Activated CD4-positive, alpha-beta T cell treated with anti-CD3 and anti-CD28 coated beads for 48 hours (primary cell): ENCODE measurements at regions not wholly inside any gene's neighbourhood (a gene's known extent, or its start where the extent isn't known, plus 50 kb on each side); places are given as distances from the start of the nearest gene placed in this dataset.
"Not testable (repeated sequence)": the region's sequence is repeated elsewhere in the genome, so short reads cannot be mapped to it uniquely, and the experiment has no call there.

Source experiments
- DNase-seq: peaks from one replicate; pipeline ENCODE4 v3.0.0-alpha.2; 2020

DNA sequence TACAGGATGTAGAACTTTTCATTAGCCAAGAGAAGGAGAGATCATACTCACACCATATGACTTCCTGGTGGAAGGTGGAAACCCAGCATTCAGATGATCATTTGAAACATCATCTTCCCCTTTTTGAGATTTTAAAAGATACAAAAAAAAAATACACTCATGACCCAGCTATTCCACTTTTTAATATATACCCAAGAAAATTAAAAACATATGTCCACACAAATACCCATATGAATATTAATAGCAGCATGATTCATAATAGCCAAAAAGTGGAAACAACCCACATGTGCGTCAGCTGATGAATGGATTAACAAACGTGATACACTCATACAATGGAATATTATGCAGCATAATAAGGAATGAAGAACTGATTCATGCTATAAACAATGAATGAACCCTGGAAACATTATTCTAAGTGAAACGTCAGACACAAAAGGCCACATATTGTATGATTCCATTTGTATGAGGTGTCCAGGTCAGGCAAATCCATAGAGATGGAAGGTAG, 130.0 kb upstream of the SGK1 start:
- DNase-seq: no peak

GRCh38 chr6:134447423-134447822, 129.5 kb upstream of the SGK1 start:
- no peak for DNase-seq

DNA sequence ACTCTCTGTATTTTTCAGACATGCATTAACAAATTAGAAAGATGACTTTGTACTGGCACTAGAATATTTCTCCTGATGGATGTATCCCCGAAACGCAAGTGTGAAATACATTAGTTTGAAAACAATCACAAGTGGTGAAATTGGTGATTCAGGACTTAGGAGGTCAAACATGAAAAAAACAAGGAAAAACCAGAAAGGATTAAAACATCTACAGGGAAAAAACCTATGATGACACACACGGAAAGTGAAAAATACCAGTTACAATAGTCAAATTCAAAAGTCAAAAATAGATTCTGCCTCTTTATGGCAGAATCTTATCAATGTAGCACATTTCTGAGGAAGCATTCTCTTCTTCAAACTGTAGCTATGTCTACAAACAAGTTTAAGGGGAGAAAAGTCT, 129.0 kb upstream of the SGK1 start:
- DNase-seq: no peak

DNA sequence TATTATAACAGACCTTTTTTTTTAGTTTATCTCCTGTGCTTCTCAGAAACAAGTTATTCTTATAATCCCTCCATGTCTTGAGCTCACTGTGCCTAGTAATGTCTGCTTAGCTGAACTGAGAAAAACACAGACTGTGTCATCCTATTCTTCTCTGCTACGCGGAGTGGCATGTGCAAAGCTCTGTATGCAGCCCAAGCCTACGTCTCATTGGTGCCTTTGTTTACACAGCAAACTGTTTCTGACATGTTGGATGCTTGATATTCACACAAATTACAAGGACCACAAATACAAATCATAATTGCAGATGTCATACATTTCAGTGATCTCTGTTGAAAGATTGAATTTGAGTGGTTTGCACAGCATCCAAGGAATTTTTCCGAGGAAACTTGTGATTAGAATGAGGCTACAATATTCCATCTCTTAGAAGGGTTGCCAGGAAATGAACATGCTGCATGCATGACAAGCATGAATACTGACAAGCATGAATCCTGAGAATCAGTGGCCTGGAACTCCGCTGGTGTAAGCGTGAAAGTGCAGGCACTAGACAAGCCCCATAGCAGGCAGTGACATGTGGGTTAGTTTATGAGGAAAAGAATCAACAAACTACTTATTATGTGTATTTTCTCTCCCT, 128.4 kb upstream of the SGK1 start:
- DNase-seq: no peak

DNA sequence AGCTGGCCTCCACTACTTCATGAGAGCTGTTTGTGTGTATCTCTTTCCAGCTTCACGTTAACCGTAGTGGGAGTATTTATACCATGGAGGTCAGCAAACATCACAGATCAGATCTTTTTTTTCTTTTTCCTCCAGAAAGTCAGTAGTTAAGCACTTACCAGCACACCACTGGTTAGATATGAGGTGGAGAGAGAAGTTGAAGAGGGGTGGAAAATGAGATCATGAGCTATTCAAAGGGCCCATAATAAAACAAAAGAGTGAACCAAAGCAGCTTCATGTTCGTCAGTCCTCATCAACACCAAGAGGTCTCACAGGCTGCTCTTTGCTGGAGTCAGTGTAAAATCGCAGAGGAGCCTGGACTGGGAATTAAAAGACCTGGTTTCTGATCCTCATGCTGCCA, 125.1 kb upstream of the SGK1 start:
- DNase-seq: no peak

DNA sequence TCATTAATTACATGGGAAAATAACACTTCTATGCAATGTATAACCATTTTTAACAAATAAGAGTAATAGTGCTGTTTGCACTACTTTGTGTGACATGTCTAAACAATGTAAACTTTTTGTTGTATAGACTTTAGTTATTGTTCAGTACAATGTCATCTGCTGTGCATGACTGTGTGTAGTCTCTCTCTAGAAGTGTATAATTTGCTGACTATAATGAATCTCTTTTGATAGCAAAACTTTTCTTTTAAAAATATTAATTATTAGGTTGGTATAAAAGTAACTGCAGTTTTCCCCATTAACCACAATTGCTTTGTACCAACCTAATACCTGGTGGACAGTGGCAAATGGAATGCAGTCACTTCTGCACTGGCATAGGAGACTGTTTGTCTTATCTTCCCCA, 124.2 kb upstream of the SGK1 start:
- no peak for DNase-seq

DNA sequence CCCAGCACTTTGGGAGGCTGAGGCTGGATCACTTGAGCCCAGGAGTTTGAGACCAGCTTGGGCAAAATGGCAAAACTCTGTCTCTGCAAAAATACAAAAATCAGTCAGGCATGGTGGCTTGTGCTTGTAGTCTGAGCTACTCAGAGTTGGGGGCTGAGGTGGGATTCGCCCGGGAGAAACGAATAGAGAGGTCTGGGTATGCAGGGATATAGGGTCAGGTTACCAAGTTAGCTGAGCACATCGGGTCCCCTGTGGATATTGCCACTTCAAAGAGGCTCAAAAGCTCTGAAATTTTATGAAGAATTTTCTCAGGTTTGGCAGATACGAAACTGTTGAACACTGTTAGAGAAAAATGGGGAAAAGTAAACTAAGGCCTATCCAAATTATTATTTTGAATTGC, 120.9 kb upstream of the SGK1 start:
- no peak for DNase-seq

DNA sequence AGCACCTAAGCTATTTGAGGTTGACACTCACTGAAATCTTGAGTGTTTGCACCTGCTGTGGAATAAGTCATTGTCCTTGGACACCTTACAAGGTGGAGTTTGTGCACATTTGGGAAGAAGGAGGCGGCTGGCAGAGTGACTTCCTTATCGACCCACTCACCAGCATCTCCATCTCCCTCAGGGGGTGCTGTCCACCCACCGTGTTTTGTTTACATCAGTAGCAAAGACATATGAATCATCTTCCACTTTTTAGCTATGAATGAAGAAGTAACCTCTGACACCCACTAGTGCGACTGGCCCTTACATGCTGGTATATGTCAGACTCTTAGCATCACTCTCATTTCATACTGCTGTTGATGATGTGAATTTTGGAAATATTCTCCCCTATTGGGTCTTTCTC, 119.5 kb upstream of the SGK1 start:
- peak; percentile 46 for DNase-seq

DNA sequence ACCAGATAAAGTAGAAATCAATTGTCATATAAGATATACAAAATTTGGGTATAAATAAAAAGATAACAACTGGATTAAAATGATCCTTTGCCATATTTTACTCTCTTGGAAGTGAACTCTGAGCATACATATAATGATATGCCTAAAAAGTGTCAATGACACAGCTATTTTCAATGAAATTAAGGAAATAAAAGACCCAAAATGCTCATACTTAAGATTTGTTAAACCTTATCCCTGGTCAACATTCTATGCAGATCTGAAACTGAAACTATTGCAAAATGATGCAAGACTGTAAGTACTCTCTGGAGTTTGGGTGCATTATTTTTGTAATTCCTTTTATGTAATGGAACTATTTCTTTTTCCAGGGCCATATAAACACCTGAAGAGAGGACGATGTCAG, 119.0 kb upstream of the SGK1 start:
- no peak for DNase-seq

DNA sequence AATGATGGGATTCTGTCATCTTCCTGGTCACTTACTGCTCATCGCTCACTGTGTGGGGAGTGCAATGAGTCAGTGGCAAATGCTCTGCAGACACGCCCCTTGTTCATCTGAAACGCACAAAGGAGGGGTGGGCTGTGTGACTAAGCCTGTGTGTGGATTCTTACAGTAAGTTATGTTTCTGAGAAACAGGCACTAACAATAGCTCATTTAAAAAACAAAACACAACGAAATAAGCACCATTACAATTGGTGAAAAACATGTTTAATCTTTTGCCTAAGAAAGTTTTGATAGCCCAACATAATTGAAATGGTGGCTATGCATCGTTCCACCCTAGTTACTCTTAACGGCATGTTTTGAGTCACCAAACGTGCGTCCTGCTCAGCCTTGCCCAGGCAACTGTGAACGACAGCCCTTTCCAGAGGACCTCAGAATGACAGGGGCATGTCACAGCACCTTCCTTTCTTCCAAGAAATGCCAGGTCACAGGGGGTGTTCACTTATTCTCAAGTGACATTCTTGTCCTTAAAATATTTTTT, 118.4 kb upstream of the SGK1 start:
- peak; percentile 80 for DNase-seq

DNA sequence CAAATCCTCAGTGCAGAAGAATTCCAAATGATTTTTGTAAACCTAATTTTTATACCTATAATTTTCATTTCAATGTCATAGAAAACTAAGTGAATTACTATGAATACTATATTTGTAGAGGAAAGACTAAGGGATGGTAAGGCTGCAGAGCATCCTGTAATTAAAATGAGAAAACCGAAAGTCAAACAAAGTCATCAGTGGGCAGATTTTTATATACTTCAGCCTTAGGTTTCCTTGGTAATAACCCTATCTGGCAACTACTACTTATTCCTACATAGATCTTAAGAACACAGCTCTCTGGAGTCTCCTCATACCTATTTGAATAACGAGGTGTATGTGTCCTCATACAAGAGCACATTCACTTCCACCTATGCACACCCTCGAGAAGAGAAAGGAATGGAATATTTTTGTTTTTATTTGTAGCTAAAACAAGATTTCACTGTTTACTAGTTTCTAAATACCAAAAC, 117.9 kb upstream of the SGK1 start:
- no peak for DNase-seq

- no peak for DNase-seq
These were observed 116.4 kb upstream of the SGK1 start for GRCh38 chr6:134434019-134434942.

- DNase-seq: no peak
These were observed 114.1 kb upstream of the SGK1 start for GRCh38 chr6:134432036-134432435.

DNA sequence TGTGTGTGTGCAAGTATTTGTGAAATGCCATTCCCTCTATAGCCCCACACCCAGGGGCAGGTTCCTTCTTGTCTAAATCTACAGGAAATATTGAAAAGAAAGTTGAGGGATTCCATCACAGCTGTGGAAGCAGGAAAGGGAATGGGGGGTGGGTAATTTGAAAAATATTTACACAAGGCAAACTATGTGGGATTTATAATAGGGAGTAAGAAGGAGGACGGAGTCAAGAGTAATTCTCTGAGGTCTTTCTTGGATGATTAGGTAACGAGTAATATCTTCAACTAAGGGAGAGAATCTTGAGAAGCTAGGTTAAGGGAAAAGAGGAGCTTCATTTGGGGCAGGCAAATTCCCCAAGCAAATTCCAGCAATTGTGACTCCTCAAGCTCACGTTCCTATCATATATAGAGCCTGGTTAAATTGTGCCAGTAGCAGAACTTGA, 113.5 kb upstream of the SGK1 start:
- no peak for DNase-seq

DNA sequence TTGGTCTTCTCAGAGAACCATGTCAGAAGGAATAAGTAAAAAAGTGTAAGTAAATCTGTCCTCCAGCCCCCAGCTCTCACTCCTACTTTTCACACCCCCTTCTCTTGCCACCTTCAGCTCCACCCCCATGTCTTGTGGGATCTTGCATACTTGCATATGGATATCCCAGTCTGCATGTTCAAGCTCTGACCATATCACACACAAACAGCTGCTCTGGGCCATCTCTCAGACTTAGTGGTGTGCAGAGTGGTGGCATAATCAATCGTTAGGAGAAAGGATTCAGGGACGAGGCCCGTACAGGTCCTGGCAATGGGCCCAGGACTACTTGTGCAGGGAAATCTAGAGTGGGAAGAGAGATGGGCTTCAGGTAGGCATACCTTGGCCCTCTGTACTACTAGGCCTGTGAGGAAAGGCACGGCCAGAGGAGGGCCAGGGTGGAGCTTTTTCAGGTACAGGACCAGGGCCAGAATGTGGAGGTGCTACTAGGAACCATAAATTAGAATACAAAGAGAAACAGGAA, 112.0 kb upstream of the SGK1 start:
- no peak for DNase-seq

DNA sequence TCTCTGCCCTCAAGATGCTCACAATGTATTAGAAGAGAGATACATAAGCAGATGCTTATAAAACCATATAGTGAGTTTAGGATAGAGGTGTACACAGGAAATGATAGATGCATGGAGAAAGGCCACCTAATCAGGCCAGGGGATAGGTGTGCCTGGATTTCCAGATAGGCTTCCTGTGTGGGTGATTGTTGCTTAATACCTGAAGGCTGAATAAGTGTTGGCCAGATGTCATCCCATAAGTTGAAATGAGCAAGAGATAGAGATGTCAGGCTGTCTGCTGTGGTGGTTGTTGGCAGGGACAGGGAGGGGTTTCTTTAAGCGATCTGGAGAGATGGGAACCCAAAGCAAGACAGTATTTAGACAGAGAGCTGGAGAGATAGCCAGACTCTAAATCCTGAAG, 109.8 kb upstream of the SGK1 start:
- no peak for DNase-seq

- DNase-seq: no peak
These were observed 108.7 kb upstream of the SGK1 start for GRCh38 chr6:134426623-134427022.

GRCh38 chr6:134425917-134426316, 108.0 kb upstream of the SGK1 start:
- not testable (repeated sequence) for DNase-seq

DNA sequence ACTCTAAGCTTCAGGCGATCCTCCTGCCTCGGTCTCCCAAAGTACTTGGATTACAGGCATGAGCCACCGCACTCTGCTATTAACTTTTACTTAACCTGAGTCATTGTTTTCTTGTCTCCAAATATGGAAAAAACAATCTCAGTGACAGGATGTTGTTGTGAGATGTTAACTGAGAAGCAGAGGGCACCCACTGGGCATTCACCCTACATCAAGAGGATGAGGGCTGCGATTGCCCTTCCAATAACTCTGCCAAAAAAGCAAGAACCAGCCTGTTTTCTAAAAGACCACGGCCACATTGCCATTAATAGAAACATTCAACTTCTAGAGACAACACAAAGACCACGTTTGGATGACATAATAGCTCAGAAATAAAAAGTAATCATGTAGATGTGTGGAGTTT, 107.6 kb upstream of the SGK1 start:
- no peak for DNase-seq

- no peak for DNase-seq
These were observed 106.9 kb upstream of the SGK1 start for GRCh38 chr6:134424798-134425170.

DNA sequence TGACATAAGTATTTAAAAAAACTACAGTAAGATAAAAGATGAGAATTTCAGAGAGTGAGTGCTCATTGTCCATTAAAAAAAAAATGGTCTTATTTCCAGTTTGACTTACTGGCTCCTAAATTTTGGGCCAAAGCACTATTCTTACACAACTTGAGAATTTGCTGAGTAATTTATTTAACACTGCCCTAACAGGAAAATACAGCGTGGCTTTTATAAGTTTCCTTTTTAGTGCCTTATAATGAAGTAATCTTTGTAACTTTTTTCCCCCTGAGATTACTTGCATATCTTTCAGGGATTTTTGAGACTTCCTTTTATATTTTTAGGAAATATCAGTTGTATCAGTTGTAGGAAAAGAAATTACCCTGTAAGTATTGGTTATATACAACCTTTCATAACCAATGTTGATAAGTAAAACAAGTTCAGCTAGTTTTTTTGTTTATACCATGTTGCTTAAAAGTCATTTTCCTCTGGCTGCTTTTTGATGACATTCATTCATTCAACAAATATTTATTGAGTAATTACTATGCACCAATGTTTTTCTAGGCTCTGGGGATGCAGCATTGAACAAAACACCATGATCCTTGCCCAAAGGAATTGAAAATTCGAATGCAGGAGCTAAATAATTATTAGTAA, 106.4 kb upstream of the SGK1 start:
- DNase-seq: no peak

- no peak for DNase-seq
These were observed 104.7 kb upstream of the SGK1 start for GRCh38 chr6:134422426-134423231.
